GM20000 (cell line): ENCODE measurements at regions not wholly inside any gene's neighbourhood (a gene's known extent, or its start where the extent isn't known, plus 50 kb on each side); places are given as distances from the start of the nearest gene placed in this dataset.

Experiments used
- DNase-seq: peaks from one replicate; pipeline ENCODE4 v3.0.0; 2012; ENCODE audit warnings: low spot score
- CTCF ChIP-seq: IDR thresholded peaks from 2 replicates; pipeline ENCODE4 v1.5.1; 2012; ENCODE audit warnings: mild to moderate bottlenecking, control low read depth; ENCODE audit errors: extremely low read depth, missing control alignments

- no peak for TF ChIP-seq CTCF
- DNase-seq = no peak
Measured at GRCh38 chr11:130718120-130718519, 198.2 kb downstream of the SNX19 start.

GRCh38 chr11:130719220-130719915, 196.9 kb downstream of the SNX19 start:
- no peak for DNase-seq
- TF ChIP-seq CTCF = no peak

GRCh38 chr11:130720232-130721022, 195.9 kb downstream of the SNX19 start:
- no peak for TF ChIP-seq CTCF
- DNase-seq = no peak

- no peak for DNase-seq
- no peak for TF ChIP-seq CTCF
Measured at GRCh38 chr11:130721023-130721681, 195.1 kb downstream of the SNX19 start.

- DNase-seq = no peak
Measured at GRCh38 chr11:130721736-130722135, 194.5 kb downstream of the SNX19 start.

GRCh38 chr11:130722401-130722800, 193.9 kb downstream of the SNX19 start:
- no peak for DNase-seq
- no peak for TF ChIP-seq CTCF

More at GRCh38 chr11:130721736-130722135, 194.5 kb downstream of the SNX19 start:
- TF ChIP-seq CTCF = no peak

GRCh38 chr11:130725421-130726233, 190.7 kb downstream of the SNX19 start:
- TF ChIP-seq CTCF = no peak
- no peak for DNase-seq
